Trophoblast cell (in vitro differentiated cells and primary cell): ENCODE measurements at regions not wholly inside any gene's neighbourhood (a gene's known extent, or its start where the extent isn't known, plus 50 kb on each side); places are given as distances from the start of the nearest gene placed in this dataset.
"Not testable (repeated sequence)": the region's sequence is repeated elsewhere in the genome, so short reads cannot be mapped to it uniquely, and the experiment has no call there.

Experiments
- DNase-seq, 2 donors: peaks; one replicate each; pipeline ENCODE4 v3.0.0-alpha.2; 2016
- H2AFZ ChIP-seq: 2 replicates; pipeline ENCODE4 v1.6.1; 2013; ENCODE audit warnings: low read length, moderate library complexity, mild to moderate bottlenecking; ENCODE audit not compliant: insufficient read depth, poor library complexity
- H2AK5ac ChIP-seq: 2 replicates; pipeline ENCODE4 v1.6.1; 2013; ENCODE audit warnings: mild to moderate bottlenecking, low read length
- H2BK120ac ChIP-seq: 2 replicates; pipeline ENCODE4 v1.6.1; 2013; ENCODE audit warnings: low read length, mild to moderate bottlenecking, moderate library complexity; ENCODE audit not compliant: insufficient read depth, poor library complexity
- H2BK12ac ChIP-seq: 2 replicates; pipeline ENCODE4 v1.6.1; 2013; ENCODE audit warnings: mild to moderate bottlenecking, low read length, moderate library complexity
- H2BK5ac ChIP-seq: 2 replicates; pipeline ENCODE4 v1.6.1; 2013; ENCODE audit warnings: low read length, low read depth, moderate library complexity, mild to moderate bottlenecking; ENCODE audit not compliant: poor library complexity
- H3K14ac ChIP-seq: 2 replicates; pipeline ENCODE4 v1.6.1; 2013; ENCODE audit warnings: mild to moderate bottlenecking, low read length
- H3K18ac ChIP-seq: 2 replicates; pipeline ENCODE4 v1.6.1; 2013; ENCODE audit warnings: mild to moderate bottlenecking, low read length
- H3K23ac ChIP-seq: 2 replicates; pipeline ENCODE4 v1.6.1; 2013; ENCODE audit warnings: low read length
- H3K27ac ChIP-seq: 2 replicates; pipeline ENCODE4 v1.5.1; 2013; ENCODE audit warnings: low read depth, mild to moderate bottlenecking, inconsistent platforms, low read length, moderate library complexity
- H3K27me3 ChIP-seq: 2 replicates; pipeline ENCODE4 v1.6.1; 2013; ENCODE audit warnings: inconsistent platforms, mild to moderate bottlenecking, low read length, moderate library complexity; ENCODE audit not compliant: insufficient read depth
- H3K36me3 ChIP-seq, 2 experiments: 1 replicate in 1 of 2; 2 replicates in 1 of 2; pipeline ENCODE4 v1.6.1; 2013; ENCODE audit warnings: low read length in 2 of 2, mild to moderate bottlenecking in 2 of 2, moderate library complexity in 1 of 2; ENCODE audit not compliant: insufficient read depth in 2 of 2, control insufficient read depth in 1 of 2
- H3K4ac ChIP-seq: 2 replicates; pipeline ENCODE4 v1.6.1; 2013; ENCODE audit warnings: low read depth, mild to moderate bottlenecking, low read length, moderate library complexity
- H3K4me1 ChIP-seq, 2 experiments: 1 replicate in 1 of 2; 2 replicates in 1 of 2; pipeline ENCODE4 v1.6.1; 2013; ENCODE audit warnings: low read length in 2 of 2, mild to moderate bottlenecking in 2 of 2, moderate library complexity in 1 of 2; ENCODE audit not compliant: insufficient read depth in 2 of 2, control insufficient read depth in 1 of 2
- H3K4me2 ChIP-seq: 2 replicates; pipeline ENCODE4 v1.6.1; 2013; ENCODE audit warnings: inconsistent platforms, mild to moderate bottlenecking, low read length, moderate library complexity
- H3K4me3 ChIP-seq: 2 replicates; pipeline ENCODE4 v1.5.1; 2013; ENCODE audit warnings: mild to moderate bottlenecking, low read depth, low read length, inconsistent platforms
- H3K79me1 ChIP-seq: one replicate; pipeline ENCODE4 v1.6.1; 2013; ENCODE audit warnings: low read length
- H3K79me2 ChIP-seq: 2 replicates; pipeline ENCODE4 v1.6.1; 2013; ENCODE audit warnings: low read length, mild to moderate bottlenecking; ENCODE audit not compliant: control insufficient read depth, insufficient read depth, poor library complexity
- H3K9ac ChIP-seq: 2 replicates; pipeline ENCODE4 v1.6.1; 2013; ENCODE audit warnings: mild to moderate bottlenecking, low read length
- H3K9me3 ChIP-seq: 2 replicates; pipeline ENCODE4 v1.6.1; 2013; ENCODE audit warnings: low read depth, mild to moderate bottlenecking, control low read depth, inconsistent platforms, low read length; ENCODE audit not compliant: insufficient read depth
- H4K12ac ChIP-seq: 2 replicates; pipeline ENCODE4 v1.6.1; 2013; ENCODE audit warnings: low read depth, mild to moderate bottlenecking, low read length, moderate library complexity
- H4K8ac ChIP-seq: 2 replicates; pipeline ENCODE4 v1.6.1; 2013; ENCODE audit warnings: low read depth, mild to moderate bottlenecking, low read length, moderate library complexity
- H4K91ac ChIP-seq: one replicate; pipeline ENCODE4 v1.6.1; 2013; ENCODE audit warnings: low read depth, mild to moderate bottlenecking, low read length, moderate library complexity
- WGBS: extraction: QIAGEN DNeasy Blood & Tissue Kit; methylation state at CpG from one replicate; pipeline ENCODE4 v1.1.7; 2013; ENCODE audit warnings: missing lambda C conversion rate; ENCODE audit not compliant: insufficient read length, insufficient coverage; ENCODE audit errors: extremely low coverage; 5-methylcytosine and 5-hydroxymethylcytosine counted together

DNA sequence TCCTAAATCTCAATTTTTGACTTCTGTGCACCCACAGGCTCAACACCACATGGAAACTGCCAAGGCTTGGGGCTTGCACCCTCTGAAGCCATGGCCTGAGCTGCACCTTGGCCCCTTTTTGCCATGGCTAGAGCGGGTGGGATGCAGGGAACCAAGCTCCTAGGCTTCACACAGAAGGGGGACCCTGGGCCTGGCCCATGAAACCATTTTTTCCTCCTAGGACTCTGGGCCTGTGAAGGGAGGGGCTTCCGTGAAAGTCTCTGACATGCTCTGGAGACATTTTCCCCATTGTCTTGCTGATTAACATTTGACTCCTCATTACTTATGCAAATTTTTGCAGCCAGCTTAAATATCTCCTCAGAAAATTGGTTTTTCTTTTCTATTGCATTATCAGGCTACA, 190.9 kb downstream of the MBL2 start:
- not testable (repeated sequence) for H3K4me2 ChIP-seq, H3K79me2 ChIP-seq, H3K18ac ChIP-seq, H3K36me3 ChIP-seq, H3K4ac ChIP-seq, H3K27ac ChIP-seq, H3K23ac ChIP-seq, DNase-seq, H3K4me3 ChIP-seq, H3K14ac ChIP-seq, H3K27me3 ChIP-seq, H3K9ac ChIP-seq, H2AK5ac ChIP-seq, H2BK5ac ChIP-seq, H4K8ac ChIP-seq, H4K91ac ChIP-seq, H3K9me3 ChIP-seq, H3K4me1 ChIP-seq, H4K12ac ChIP-seq, H2AFZ ChIP-seq, H3K79me1 ChIP-seq, H2BK120ac ChIP-seq, H2BK12ac ChIP-seq
- WGBS: no CpG with 5 or more reads among the region's 2 CpGs

- H3K27ac ChIP-seq: no peak overlapping the region
- H3K14ac ChIP-seq: no peak overlapping the region
- no peak overlapping the region for H2BK5ac ChIP-seq
- no peaks in the 10 kb centered on the region for H3K27me3 ChIP-seq
- H2AFZ ChIP-seq: no peak overlapping the region
- no peak overlapping the region for H3K4ac ChIP-seq
- H4K8ac ChIP-seq: no peak overlapping the region
- H3K4me1 ChIP-seq: no peaks in the 10 kb centered on the region
- H2BK120ac ChIP-seq: no peak overlapping the region
- H3K9ac ChIP-seq: no peak overlapping the region
- no peak for DNase-seq
- no peaks in the 10 kb centered on the region for H3K79me2 ChIP-seq
- H4K91ac ChIP-seq: no peak overlapping the region
- H3K18ac ChIP-seq: no peak overlapping the region
- no peak overlapping the region for H2BK12ac ChIP-seq
- H3K4me2 ChIP-seq: no peak overlapping the region
- no peak overlapping the region for H3K4me3 ChIP-seq
- H3K36me3 ChIP-seq: peaks cover 0 to 5% of the 10 kb centered on the region in 2 experiments
- no peak overlapping the region for H4K12ac ChIP-seq
- no peaks in the 10 kb centered on the region for H3K79me1 ChIP-seq
- peaks cover 3% of the 10 kb centered on the region for H3K9me3 ChIP-seq
- H3K23ac ChIP-seq: no peak overlapping the region
- H2AK5ac ChIP-seq: no peak overlapping the region
These were observed 189.2 kb downstream of the MBL2 start for GRCh38 chr10:52583336-52583735.

GRCh38 chr10:52586710-52587109, 185.9 kb downstream of the MBL2 start:
- H3K4me2 ChIP-seq: no peak overlapping the region
- H3K23ac ChIP-seq: no peak overlapping the region
- no peaks in the 10 kb centered on the region for H3K9me3 ChIP-seq
- H4K8ac ChIP-seq: no peak overlapping the region
- no peak overlapping the region for H3K14ac ChIP-seq
- no peak overlapping the region for H4K91ac ChIP-seq
- H3K36me3 ChIP-seq: no peaks in the 10 kb centered on the region
- H2AK5ac ChIP-seq: no peak overlapping the region
- H3K4me3 ChIP-seq: no peak overlapping the region
- no peak overlapping the region for H3K4ac ChIP-seq
- no peaks in the 10 kb centered on the region for H3K79me1 ChIP-seq
- no peak overlapping the region for H3K27ac ChIP-seq
- no peak for DNase-seq
- no peaks in the 10 kb centered on the region for H3K4me1 ChIP-seq
- no peak overlapping the region for H2BK120ac ChIP-seq
- no peaks in the 10 kb centered on the region for H3K27me3 ChIP-seq
- no peak overlapping the region for H2AFZ ChIP-seq
- H2BK12ac ChIP-seq: no peak overlapping the region
- H3K9ac ChIP-seq: no peak overlapping the region
- H4K12ac ChIP-seq: no peak overlapping the region
- H3K18ac ChIP-seq: no peak overlapping the region
- WGBS: no CpG with 5 or more reads among the region's 2 CpGs
- no peak overlapping the region for H2BK5ac ChIP-seq
- no peaks in the 10 kb centered on the region for H3K79me2 ChIP-seq

- no peak overlapping the region for H3K14ac ChIP-seq
- H2AFZ ChIP-seq: no peak overlapping the region
- no peak overlapping the region for H2BK12ac ChIP-seq
- no peaks in the 10 kb centered on the region for H3K36me3 ChIP-seq
- H3K79me2 ChIP-seq: no peaks in the 10 kb centered on the region
- no peaks in the 10 kb centered on the region for H3K27me3 ChIP-seq
- no peak overlapping the region for H3K18ac ChIP-seq
- H2BK5ac ChIP-seq: no peak overlapping the region
- no peak overlapping the region for H3K23ac ChIP-seq
- H2AK5ac ChIP-seq: no peak overlapping the region
- no CpG with 5 or more reads among the region's 3 CpGs for WGBS
- no peaks in the 10 kb centered on the region for H3K4me1 ChIP-seq
- H4K8ac ChIP-seq: no peak overlapping the region
- no peak overlapping the region for H2BK120ac ChIP-seq
- H3K9me3 ChIP-seq: no peaks in the 10 kb centered on the region
- H3K4me3 ChIP-seq: no peak overlapping the region
- H3K79me1 ChIP-seq: no peaks in the 10 kb centered on the region
- no peak overlapping the region for H3K9ac ChIP-seq
- H3K27ac ChIP-seq: no peak overlapping the region
- no peak overlapping the region for H3K4ac ChIP-seq
- H3K4me2 ChIP-seq: no peak overlapping the region
- DNase-seq: no peak
- no peak overlapping the region for H4K12ac ChIP-seq
- H4K91ac ChIP-seq: no peak overlapping the region
These were observed 175.3 kb downstream of the MBL2 start for GRCh38 chr10:52597189-52597863.
